Prostate gland (tissue), 2 donors: ENCODE measurements at regions not wholly inside any gene's neighbourhood (a gene's known extent, or its start where the extent isn't known, plus 50 kb on each side); places are given as distances from the start of the nearest gene placed in this dataset.
"Not testable (repeated sequence)": the region's sequence is repeated elsewhere in the genome, so short reads cannot be mapped to it uniquely, and the experiment has no call there.

Experiments
- POLR2A ChIP-seq: fragments of 450-650 bp; IDR thresholded peaks from one replicate; pipeline ENCODE4 v1.6.1; 2016; ENCODE audit warnings: antibody characterized with exemption, mild to moderate bottlenecking
- POLR2AphosphoS5 ChIP-seq: sonication (generic); formaldehyde crosslinking; IDR thresholded peaks from one replicate; pipeline ENCODE4 v1.6.1; 2017; ENCODE audit warnings: antibody characterized with exemption
- TF ChIP-seq, protein P1 (sequence below), 4 experiments: fragments of 200-600 bp in 2 of 4; fragments of 450-650 bp in 2 of 4; sonication (generic) in 2 of 4; IDR thresholded peaks; 1 replicate in 3 of 4; 2 replicates in 1 of 4; pipeline ENCODE4 v1.5.1; 2016 to 2019; ENCODE audit warnings: antibody characterized with exemption in 4 of 4, mild to moderate bottlenecking in 2 of 4, moderate library complexity in 2 of 4

DNA sequence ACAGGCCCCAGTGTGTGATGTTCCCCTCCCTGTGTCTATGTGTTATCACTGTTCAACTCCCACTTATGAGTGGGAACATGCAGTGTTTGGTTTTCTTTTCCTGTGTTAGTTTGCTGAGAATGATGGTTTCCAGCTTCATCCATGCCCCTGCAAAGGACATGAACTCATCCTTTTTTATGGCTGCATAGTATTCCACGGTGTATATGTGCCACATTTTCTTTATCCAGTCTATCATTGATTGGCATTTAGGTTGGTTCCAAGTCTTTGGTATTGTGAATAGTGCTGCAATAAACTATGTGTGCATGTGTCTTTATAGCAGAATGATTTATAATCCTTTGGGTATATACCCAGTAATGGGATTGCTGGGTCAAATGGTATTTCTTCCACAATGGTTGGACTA lies 64.2 kb downstream of the ADCYAP1 start:
- not testable (repeated sequence) for TF ChIP-seq POLR2A, POLR2AphosphoS5
- TF ChIP-seq, protein P1, sequence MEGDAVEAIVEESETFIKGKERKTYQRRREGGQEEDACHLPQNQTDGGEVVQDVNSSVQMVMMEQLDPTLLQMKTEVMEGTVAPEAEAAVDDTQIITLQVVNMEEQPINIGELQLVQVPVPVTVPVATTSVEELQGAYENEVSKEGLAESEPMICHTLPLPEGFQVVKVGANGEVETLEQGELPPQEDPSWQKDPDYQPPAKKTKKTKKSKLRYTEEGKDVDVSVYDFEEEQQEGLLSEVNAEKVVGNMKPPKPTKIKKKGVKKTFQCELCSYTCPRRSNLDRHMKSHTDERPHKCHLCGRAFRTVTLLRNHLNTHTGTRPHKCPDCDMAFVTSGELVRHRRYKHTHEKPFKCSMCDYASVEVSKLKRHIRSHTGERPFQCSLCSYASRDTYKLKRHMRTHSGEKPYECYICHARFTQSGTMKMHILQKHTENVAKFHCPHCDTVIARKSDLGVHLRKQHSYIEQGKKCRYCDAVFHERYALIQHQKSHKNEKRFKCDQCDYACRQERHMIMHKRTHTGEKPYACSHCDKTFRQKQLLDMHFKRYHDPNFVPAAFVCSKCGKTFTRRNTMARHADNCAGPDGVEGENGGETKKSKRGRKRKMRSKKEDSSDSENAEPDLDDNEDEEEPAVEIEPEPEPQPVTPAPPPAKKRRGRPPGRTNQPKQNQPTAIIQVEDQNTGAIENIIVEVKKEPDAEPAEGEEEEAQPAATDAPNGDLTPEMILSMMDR (IDR thresholded peaks at IDR 0.05), result not testable (repeated sequence)
